ENCODE measurements at regions not wholly inside any gene's neighbourhood (a gene's known extent, or its start where the extent isn't known, plus 50 kb on each side); places are given as distances from the start of the nearest gene placed in this dataset.

- no peak for TF ChIP-seq CTCF (IDR thresholded peaks at IDR 0.05; ENCODE audit: control extremely low read depth, extremely low read depth)
- H3K9ac ChIP-seq (ENCODE audit: insufficient read depth in 1 of 2, low read length in 2 of 2), result no peak overlapping the region
- ATAC-seq (ENCODE audit: insufficient read depth, low FRiP score), result no peak
- 78 to 85% methylated on average over 2 of the region's 2 CpGs for WGBS, 2 donors
- H3K27ac ChIP-seq (ENCODE audit: low read depth in 1 of 2, low read length in 1 of 2), result no peak overlapping the region
- no peaks in the 10 kb centered on the region for H3K27me3 ChIP-seq (ENCODE audit: control insufficient read depth in 3 of 3, insufficient read depth in 3 of 3, low read length in 2 of 3)
- H3K4me3 ChIP-seq, result no peak overlapping the region
- no peaks in the 10 kb centered on the region for H3K36me3 ChIP-seq (ENCODE audit: control insufficient read depth in 4 of 4, insufficient read depth in 4 of 4, low read length in 4 of 4)
- H3K9me3 ChIP-seq (ENCODE audit: control insufficient read depth in 4 of 4, insufficient read depth in 3 of 4, low read length in 3 of 4), result no peaks in the 10 kb centered on the region
- peaks cover 0 to 6% (median 0%) of the 10 kb centered on the region in 5 donors for H3K4me1 ChIP-seq (ENCODE audit: control insufficient read depth in 5 of 5, insufficient read depth in 5 of 5, low read length in 5 of 5)
- no peak for DNase-seq
These were observed 251.1 kb upstream of the PHYHIPL start for GRCh38 chr10:58925381-58925780.

- H3K4me1 ChIP-seq (ENCODE audit: control insufficient read depth in 5 of 5, insufficient read depth in 5 of 5, low read length in 5 of 5), result peaks cover 0 to under 1% (median 0%) of the 10 kb centered on the region in 5 donors
- 86 to 90% methylated on average over 4 of the region's 4 CpGs for WGBS, 2 donors
- ATAC-seq (ENCODE audit: insufficient read depth, low FRiP score) (no peak), DNase-seq (no peak)
- no peaks in the 10 kb centered on the region for H3K36me3 ChIP-seq (ENCODE audit: control insufficient read depth in 4 of 4, insufficient read depth in 4 of 4, low read length in 4 of 4)
- H3K4me3 ChIP-seq, result no peak overlapping the region
- H3K9me3 ChIP-seq (ENCODE audit: control insufficient read depth in 4 of 4, insufficient read depth in 3 of 4, low read length in 3 of 4), result no peaks in the 10 kb centered on the region
- no peak for TF ChIP-seq CTCF (IDR thresholded peaks at IDR 0.05; ENCODE audit: control extremely low read depth, extremely low read depth)
- no peaks in the 10 kb centered on the region for H3K27me3 ChIP-seq (ENCODE audit: control insufficient read depth in 3 of 3, insufficient read depth in 3 of 3, low read length in 2 of 3)
- H3K27ac ChIP-seq (ENCODE audit: low read depth in 1 of 2, low read length in 1 of 2), result no peak overlapping the region
- no peak overlapping the region for H3K9ac ChIP-seq (ENCODE audit: insufficient read depth in 1 of 2, low read length in 2 of 2)
These were observed 245.9 kb upstream of the PHYHIPL start for GRCh38 chr10:58930500-58930899.

- no peaks in the 10 kb centered on the region for H3K27me3 ChIP-seq (ENCODE audit: control insufficient read depth in 3 of 3, insufficient read depth in 3 of 3, low read length in 2 of 3)
- DNase-seq, result no peak
- no peak overlapping the region for H3K9ac ChIP-seq (ENCODE audit: insufficient read depth in 1 of 2, low read length in 2 of 2)
- 80 to 83% methylated on average over 3 of the region's 3 CpGs for WGBS, 2 donors
- no peaks in the 10 kb centered on the region for H3K9me3 ChIP-seq (ENCODE audit: control insufficient read depth in 4 of 4, insufficient read depth in 3 of 4, low read length in 3 of 4)
- no peaks in the 10 kb centered on the region for H3K36me3 ChIP-seq (ENCODE audit: control insufficient read depth in 4 of 4, insufficient read depth in 4 of 4, low read length in 4 of 4)
- TF ChIP-seq CTCF (IDR thresholded peaks at IDR 0.05; ENCODE audit: control extremely low read depth, extremely low read depth), result no peak
- peaks cover 0 to 6% (median 0%) of the 10 kb centered on the region in 5 donors for H3K4me1 ChIP-seq (ENCODE audit: control insufficient read depth in 5 of 5, insufficient read depth in 5 of 5, low read length in 5 of 5)
- ATAC-seq (ENCODE audit: insufficient read depth, low FRiP score), result no peak
- no peak overlapping the region for H3K27ac ChIP-seq (ENCODE audit: low read depth in 1 of 2, low read length in 1 of 2)
- no peak overlapping the region for H3K4me3 ChIP-seq
These were observed 244.3 kb upstream of the PHYHIPL start for GRCh38 chr10:58932126-58932525.

All from lung (tissue), 11 donors.